Peyer's patch (tissue), 4 donors: ENCODE measurements at regions not wholly inside any gene's neighbourhood (a gene's known extent, or its start where the extent isn't known, plus 50 kb on each side); places are given as distances from the start of the nearest gene placed in this dataset.

Experiments
- DNase-seq, 3 donors: peaks; one replicate each; pipeline ENCODE4 v3.0.0-alpha.2; 2017 to 2019
- H3K27ac ChIP-seq, 4 donors: fragments of 200-600 bp; sonication (generic); one replicate each; pipeline ENCODE4 v1.5.1; 2016 to 2019
- H3K27me3 ChIP-seq, 2 donors: fragments of 200-600 bp; sonication (generic); one replicate each; pipeline ENCODE4 v1.5.1; 2019
- H3K36me3 ChIP-seq, 3 donors: fragments of 200-600 bp; sonication (generic); one replicate each; pipeline ENCODE4 v1.5.1; 2016 to 2019
- H3K4me1 ChIP-seq, 4 donors: fragments of 200-600 bp; sonication (generic); one replicate each; pipeline ENCODE4 v1.5.1; 2016 to 2019
- H3K4me3 ChIP-seq, 4 donors: fragments of 200-600 bp; sonication (generic); 1 replicate in 3 of 4; 2 replicates in 1 of 4; pipeline ENCODE4 v1.5.1; 2016 to 2019; ENCODE audit warnings: mild to moderate bottlenecking in 1 of 4
- H3K9me3 ChIP-seq, 4 donors: fragments of 200-600 bp; sonication (generic); one replicate each; pipeline ENCODE4 v1.5.1; 2016 to 2019; ENCODE audit warnings: mild to moderate bottlenecking in 1 of 4
- POLR2A ChIP-seq, 2 donors: fragments of 450-650 bp; IDR thresholded peaks; one replicate each; pipeline ENCODE4 v1.5.1; 2017; ENCODE audit warnings: antibody characterized with exemption in 2 of 2, mild to moderate bottlenecking in 2 of 2, moderate library complexity in 2 of 2
- TF ChIP-seq, protein P1 (sequence below), 6 experiments: fragments of 450-650 bp in 4 of 6; fragments of 200-600 bp in 2 of 6; sonication (generic) in 1 of 6; IDR thresholded peaks; one replicate each; pipeline ENCODE4 v1.5.1; 2017 to 2019; ENCODE audit warnings: antibody characterized with exemption in 6 of 6, mild to moderate bottlenecking in 3 of 6, moderate library complexity in 1 of 6

DNA sequence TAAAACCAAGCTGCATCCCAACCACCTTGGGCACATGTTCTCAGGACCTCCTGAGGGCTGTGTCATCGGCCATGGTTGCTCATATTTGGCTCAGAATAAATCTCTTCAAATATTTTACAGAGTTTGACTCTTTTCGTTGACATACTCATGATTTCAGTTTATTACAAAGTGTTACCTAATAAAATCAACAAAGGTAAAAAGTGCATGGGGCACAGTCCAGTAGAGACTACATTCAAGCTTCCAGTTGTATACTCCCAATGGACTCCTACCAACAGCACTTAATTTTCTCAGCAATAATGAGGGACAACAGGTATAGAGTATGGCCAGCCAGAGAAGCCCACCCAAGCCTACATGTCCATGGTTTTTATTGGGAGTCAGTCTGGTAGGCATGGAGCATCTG lies 347.9 kb upstream of the FAT3 start:
- H3K27ac ChIP-seq, result no peak overlapping the region
- DNase-seq, result no peak
- TF ChIP-seq POLR2A (IDR thresholded peaks at IDR 0.05), result no peak
- TF ChIP-seq, protein P1, sequence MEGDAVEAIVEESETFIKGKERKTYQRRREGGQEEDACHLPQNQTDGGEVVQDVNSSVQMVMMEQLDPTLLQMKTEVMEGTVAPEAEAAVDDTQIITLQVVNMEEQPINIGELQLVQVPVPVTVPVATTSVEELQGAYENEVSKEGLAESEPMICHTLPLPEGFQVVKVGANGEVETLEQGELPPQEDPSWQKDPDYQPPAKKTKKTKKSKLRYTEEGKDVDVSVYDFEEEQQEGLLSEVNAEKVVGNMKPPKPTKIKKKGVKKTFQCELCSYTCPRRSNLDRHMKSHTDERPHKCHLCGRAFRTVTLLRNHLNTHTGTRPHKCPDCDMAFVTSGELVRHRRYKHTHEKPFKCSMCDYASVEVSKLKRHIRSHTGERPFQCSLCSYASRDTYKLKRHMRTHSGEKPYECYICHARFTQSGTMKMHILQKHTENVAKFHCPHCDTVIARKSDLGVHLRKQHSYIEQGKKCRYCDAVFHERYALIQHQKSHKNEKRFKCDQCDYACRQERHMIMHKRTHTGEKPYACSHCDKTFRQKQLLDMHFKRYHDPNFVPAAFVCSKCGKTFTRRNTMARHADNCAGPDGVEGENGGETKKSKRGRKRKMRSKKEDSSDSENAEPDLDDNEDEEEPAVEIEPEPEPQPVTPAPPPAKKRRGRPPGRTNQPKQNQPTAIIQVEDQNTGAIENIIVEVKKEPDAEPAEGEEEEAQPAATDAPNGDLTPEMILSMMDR (IDR thresholded peaks at IDR 0.05), result no peak
- no peaks in the 10 kb centered on the region for H3K4me1 ChIP-seq
- no peak overlapping the region for H3K4me3 ChIP-seq
- no peaks in the 10 kb centered on the region for H3K27me3 ChIP-seq
- H3K36me3 ChIP-seq, result no peaks in the 10 kb centered on the region
- H3K9me3 ChIP-seq, result no peaks in the 10 kb centered on the region

- Histone ChIP-seq H3K27ac (no peak overlapping the region), H3K27me3 (no peaks in the 10 kb centered on the region), H3K4me3 (no peak overlapping the region), H3K4me1 (no peaks in the 10 kb centered on the region), H3K36me3 (no peaks in the 10 kb centered on the region), H3K9me3 (no peaks in the 10 kb centered on the region)
- no peak for DNase-seq
- TF ChIP-seq, protein P1 (IDR thresholded peaks at IDR 0.05), result no peak
- TF ChIP-seq POLR2A (IDR thresholded peaks at IDR 0.05), result no peak
These were observed 352.4 kb upstream of the FAT3 start for GRCh38 chr11:91872243-91872642.

DNA sequence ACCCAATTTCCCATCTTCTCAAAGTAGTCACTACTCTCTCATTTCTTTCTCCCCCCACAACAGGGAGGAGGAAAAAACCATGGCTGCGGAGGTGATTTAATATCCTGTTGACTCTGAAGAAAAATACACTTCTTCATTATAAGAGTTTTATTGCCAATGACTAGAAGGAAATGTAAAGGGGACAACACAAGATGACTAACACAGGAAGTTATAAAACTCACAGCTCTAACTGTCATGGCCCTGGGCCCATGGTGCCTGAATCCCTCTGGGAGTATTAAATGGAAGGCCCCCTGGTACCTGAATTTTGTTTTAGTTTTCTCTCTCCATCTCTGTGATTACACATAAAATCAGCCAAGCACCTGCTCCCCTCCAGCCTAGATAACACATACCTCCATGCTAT lies 352.8 kb upstream of the FAT3 start:
- H3K27me3 ChIP-seq, result no peaks in the 10 kb centered on the region
- no peaks in the 10 kb centered on the region for H3K9me3 ChIP-seq
- H3K4me1 ChIP-seq, result no peaks in the 10 kb centered on the region
- H3K27ac ChIP-seq, result no peak overlapping the region
- no peak for TF ChIP-seq POLR2A (IDR thresholded peaks at IDR 0.05)
- TF ChIP-seq, protein P1 (IDR thresholded peaks at IDR 0.05), result no peak
- H3K4me3 ChIP-seq, result no peak overlapping the region
- H3K36me3 ChIP-seq, result no peaks in the 10 kb centered on the region
- DNase-seq, result no peak

DNA sequence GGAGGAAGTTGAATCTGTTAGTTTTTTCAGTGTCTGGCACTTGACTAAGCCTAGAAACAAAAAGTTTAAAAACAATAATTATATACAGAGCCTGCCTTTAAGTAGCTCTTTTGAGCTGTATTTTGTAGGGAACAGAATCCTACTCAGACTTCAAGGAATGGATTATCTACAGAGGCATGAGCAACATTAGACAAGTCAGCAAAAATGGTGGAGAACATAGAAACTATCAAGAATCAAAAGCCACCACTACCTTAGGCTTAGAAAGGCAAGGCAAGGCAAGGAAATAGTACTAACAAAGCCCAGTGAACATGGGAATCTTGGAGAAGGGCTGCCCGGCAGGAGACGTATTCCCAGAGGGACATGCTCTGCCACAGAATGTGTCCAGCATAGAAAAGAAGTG lies 353.6 kb upstream of the FAT3 start:
- Histone ChIP-seq H3K4me3 (no peak overlapping the region), H3K9me3 (no peaks in the 10 kb centered on the region), H3K27ac (no peak overlapping the region), H3K36me3 (no peaks in the 10 kb centered on the region), H3K27me3 (no peaks in the 10 kb centered on the region), H3K4me1 (no peaks in the 10 kb centered on the region)
- TF ChIP-seq, protein P1 (IDR thresholded peaks at IDR 0.05), result no peak
- no peak for TF ChIP-seq POLR2A (IDR thresholded peaks at IDR 0.05)
- DNase-seq, result no peak

GRCh38 chr11:91869686-91870085 lies 354.9 kb upstream of the FAT3 start:
- TF ChIP-seq, protein P1 (IDR thresholded peaks at IDR 0.05), result no peak
- no peak for TF ChIP-seq POLR2A (IDR thresholded peaks at IDR 0.05)
- DNase-seq, result no peak
- Histone ChIP-seq H3K4me3 (no peak overlapping the region), H3K9me3 (no peaks in the 10 kb centered on the region), H3K27ac (no peak overlapping the region), H3K4me1 (no peaks in the 10 kb centered on the region), H3K36me3 (no peaks in the 10 kb centered on the region), H3K27me3 (no peaks in the 10 kb centered on the region)

- Histone ChIP-seq H3K36me3 (no peaks in the 10 kb centered on the region), H3K4me3 (no peak overlapping the region), H3K9me3 (no peaks in the 10 kb centered on the region), H3K27me3 (no peaks in the 10 kb centered on the region), H3K27ac (no peak overlapping the region), H3K4me1 (no peaks in the 10 kb centered on the region)
- no peak for DNase-seq
- TF ChIP-seq, protein P1 (IDR thresholded peaks at IDR 0.05), result no peak
- TF ChIP-seq POLR2A (IDR thresholded peaks at IDR 0.05), result no peak
These were observed 358.0 kb upstream of the FAT3 start for GRCh38 chr11:91866642-91867041.
